Fibroblast of lung (primary cell): ENCODE measurements at regions not wholly inside any gene's neighbourhood (a gene's known extent, or its start where the extent isn't known, plus 50 kb on each side); places are given as distances from the start of the nearest gene placed in this dataset.

Source experiments
- DNase-seq, 2 donors: peaks; one replicate each; pipeline versions ENCODE4 v3.0.0 to v3.0.0-alpha.2; 2010; ENCODE audit warnings: low read depth in 2 of 2
- H2AFZ ChIP-seq: 2 replicates; pipeline ENCODE4 v1.5.1; 2012; ENCODE audit warnings: low read length, control low read depth, inconsistent platforms
- H3K27ac ChIP-seq: 2 replicates; pipeline ENCODE4 v1.5.1; 2011; ENCODE audit warnings: low read length, control low read depth; ENCODE audit not compliant: insufficient read depth
- H3K27me3 ChIP-seq: 2 replicates; pipeline ENCODE4 v1.5.1; 2011; ENCODE audit warnings: mild to moderate bottlenecking, low read length; ENCODE audit not compliant: control insufficient read depth, insufficient read depth
- H3K36me3 ChIP-seq: 2 replicates; pipeline ENCODE4 v1.5.1; 2011; ENCODE audit warnings: low read length; ENCODE audit not compliant: control insufficient read depth, insufficient read depth
- H3K4me1 ChIP-seq: 2 replicates; pipeline ENCODE4 v1.5.1; 2011; ENCODE audit warnings: low read length; ENCODE audit not compliant: control insufficient read depth, insufficient read depth; ENCODE audit errors: extremely low read depth
- H3K4me2 ChIP-seq: 2 replicates; pipeline ENCODE4 v1.5.1; 2011; ENCODE audit warnings: low read length, control low read depth; ENCODE audit not compliant: insufficient read depth; ENCODE audit errors: extremely low read depth
- H3K4me3 ChIP-seq, 4 experiments: fragments of 200-600 bp in 1 of 4; sonication (generic) in 1 of 4; replicated peaks in 1 of 4; 2 replicates each; pipeline ENCODE4 v1.5.1; 2011 to 2016; ENCODE audit warnings: low read length in 4 of 4, low read depth in 3 of 4, mild to moderate bottlenecking in 3 of 4, control low read depth in 2 of 4, inconsistent platforms in 1 of 4, mixed read lengths in 1 of 4; ENCODE audit not compliant: insufficient read depth in 1 of 4; ENCODE audit errors: control extremely low read depth in 1 of 4
- H3K79me2 ChIP-seq: 2 replicates; pipeline ENCODE4 v1.5.1; 2012; ENCODE audit warnings: mild to moderate bottlenecking, low read length, inconsistent platforms; ENCODE audit not compliant: control insufficient read depth, insufficient read depth
- H3K9ac ChIP-seq: 2 replicates; pipeline ENCODE4 v1.5.1; 2011; ENCODE audit warnings: mild to moderate bottlenecking, low read length, control low read depth; ENCODE audit not compliant: insufficient read depth
- H3K9me3 ChIP-seq: 2 replicates; pipeline ENCODE4 v1.5.1; 2012; ENCODE audit warnings: low read depth, low read length; ENCODE audit not compliant: control insufficient read depth, insufficient read depth
- H4K20me1 ChIP-seq: 2 replicates; pipeline ENCODE4 v1.5.1; 2011; ENCODE audit warnings: low read length; ENCODE audit not compliant: control insufficient read depth, insufficient read depth; ENCODE audit errors: extremely low read depth
- CTCF ChIP-seq, 2 donors: IDR thresholded peaks in 1 of 2; conservative IDR thresholded peaks in 1 of 2; 1 replicate in 1 of 2; 2 replicates in 1 of 2; pipeline ENCODE4 v1.5.1; 2011 to 2012; ENCODE audit warnings: low read length in 2 of 2, control low read depth in 1 of 2, inconsistent platforms in 1 of 2, low read depth in 1 of 2, mild to moderate bottlenecking in 1 of 2
- EZH2 ChIP-seq: IDR thresholded peaks from 2 replicates; pipeline ENCODE4 v1.5.1; 2012; ENCODE audit warnings: low read length, control low read depth, mild to moderate bottlenecking; ENCODE audit errors: missing control alignments

- no peaks in the 10 kb centered on the region for H3K36me3 ChIP-seq
- no peaks in the 10 kb centered on the region for H3K79me2 ChIP-seq
- peaks cover 2% of the 10 kb centered on the region for H3K27me3 ChIP-seq
- H2AFZ ChIP-seq = no peak overlapping the region
- no peak overlapping the region for H3K4me2 ChIP-seq
- H3K4me1 ChIP-seq = peaks cover 2% of the 10 kb centered on the region
- H4K20me1 ChIP-seq = no peaks in the 10 kb centered on the region
- TF ChIP-seq CTCF (conservative IDR thresholded peaks at IDR 0.05 in 1 of 2, IDR thresholded peaks at IDR 0.05 in 1 of 2; ENCODE audit: low read depth in 1 of 2, low read length in 2 of 2) = no peak
- no peak for TF ChIP-seq EZH2
- DNase-seq = no peak
- H3K27ac ChIP-seq = no peak overlapping the region
- H3K9ac ChIP-seq = no peak overlapping the region
- H3K9me3 ChIP-seq = no peaks in the 10 kb centered on the region
- H3K4me3 ChIP-seq = no peak overlapping the region
These were observed 145.3 kb downstream of the VEGFA start for GRCh38 chr6:43915208-43915869.

DNA sequence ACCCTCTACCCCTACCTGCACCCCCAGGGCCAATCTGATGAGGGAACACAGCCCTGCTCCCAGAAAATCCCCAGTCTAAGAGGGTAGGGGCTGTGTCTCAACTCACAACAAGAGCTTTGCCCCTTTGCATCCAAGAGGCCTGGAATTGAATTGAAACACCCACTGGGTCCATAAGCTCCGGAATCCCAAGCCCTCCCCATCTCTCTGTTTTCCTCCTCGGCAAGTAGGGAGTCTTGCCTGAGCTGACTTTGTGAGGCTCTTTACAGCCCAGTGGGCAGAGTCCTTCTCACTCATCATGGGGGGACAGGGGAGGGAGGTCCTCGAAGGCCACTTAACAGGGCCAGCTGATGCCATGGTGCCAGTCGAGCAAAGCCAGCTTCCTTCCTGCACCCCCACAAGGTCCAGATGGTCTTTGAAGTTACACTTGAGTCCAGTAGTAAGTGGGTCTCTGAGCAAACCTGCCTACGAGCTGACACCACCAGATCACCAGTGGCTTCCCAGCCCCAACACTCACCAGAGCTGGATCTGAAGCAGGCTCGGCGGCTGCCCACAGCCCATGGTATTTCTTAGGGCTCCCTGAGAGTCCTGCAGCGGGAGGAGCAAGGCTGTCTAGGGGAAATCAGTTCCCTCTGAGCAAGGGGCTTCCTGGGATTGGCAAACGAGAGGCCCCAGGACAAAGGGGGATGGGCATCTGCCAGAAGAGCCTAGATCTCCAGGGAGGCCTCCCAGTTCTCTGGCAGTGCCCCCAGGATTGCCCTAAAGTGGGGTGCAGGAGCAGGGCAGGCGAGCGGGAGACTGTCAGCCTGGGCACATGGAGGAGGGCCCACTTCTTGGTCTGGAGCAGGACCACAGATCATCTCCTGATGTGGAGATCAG, 144.5 kb downstream of the VEGFA start:
- Histone ChIP-seq H3K79me2 (no peaks in the 10 kb centered on the region), H3K36me3 (no peaks in the 10 kb centered on the region), H3K27me3 (peaks cover 2% of the 10 kb centered on the region), H3K9ac (no peak overlapping the region), H3K27ac (no peak overlapping the region), H3K4me2 (no peak overlapping the region), H2AFZ (no peak overlapping the region), H3K4me1 (peaks cover 2% of the 10 kb centered on the region), H3K9me3 (no peaks in the 10 kb centered on the region), H3K4me3 (no peak overlapping the region), H4K20me1 (no peaks in the 10 kb centered on the region)
- TF ChIP-seq CTCF (conservative IDR thresholded peaks at IDR 0.05 in 1 of 2, IDR thresholded peaks at IDR 0.05 in 1 of 2; ENCODE audit: low read depth in 1 of 2, low read length in 2 of 2) = no peak
- DNase-seq = no peak

DNA sequence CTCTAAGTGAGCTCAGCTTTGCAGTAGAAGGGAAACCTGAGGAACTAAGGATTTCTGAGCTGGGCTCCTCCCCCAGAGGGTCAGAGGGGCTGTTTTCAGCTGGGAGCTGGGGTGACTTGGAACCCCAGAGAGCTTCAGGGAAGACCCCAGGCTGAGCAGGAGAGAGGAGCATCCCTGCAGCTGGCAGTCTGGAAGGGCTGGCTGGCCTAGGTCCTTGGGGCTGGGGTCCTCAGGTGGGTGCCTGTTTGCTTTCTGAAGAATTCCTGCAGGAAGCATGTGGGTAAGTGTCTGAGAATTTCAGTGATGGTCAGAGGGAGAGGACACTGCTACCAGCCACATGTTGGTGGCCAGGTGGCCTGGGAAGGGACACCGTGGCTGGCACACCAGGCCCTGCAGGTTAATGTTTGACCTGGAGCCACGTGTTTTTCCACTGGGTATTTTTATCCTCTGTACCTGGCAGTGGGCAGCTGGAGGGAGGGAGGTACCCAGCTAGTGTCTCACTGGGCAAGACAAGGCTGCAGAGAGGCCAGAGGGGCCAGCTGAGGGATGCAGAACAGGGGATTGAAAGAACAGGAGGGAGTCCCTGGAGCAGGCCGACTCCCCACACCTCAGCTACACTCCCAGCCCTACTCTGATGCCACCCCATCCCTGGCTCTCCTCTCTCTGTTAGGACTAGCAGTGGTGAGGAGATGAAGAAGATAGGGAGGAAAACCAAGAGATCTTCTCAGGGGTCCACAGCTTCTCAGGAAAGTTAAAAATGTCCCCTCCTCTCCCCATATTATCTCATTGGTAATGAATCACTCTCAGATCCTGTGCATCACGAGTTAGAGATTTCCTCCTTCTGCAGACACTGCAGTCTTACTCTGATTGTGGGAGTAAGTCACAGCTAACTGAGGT, 143.6 kb downstream of the VEGFA start:
- Histone ChIP-seq H3K9me3 (no peaks in the 10 kb centered on the region), H3K36me3 (no peaks in the 10 kb centered on the region), H3K4me3 (no peak overlapping the region), H3K27ac (no peak overlapping the region), H3K4me1 (peaks cover 2% of the 10 kb centered on the region), H3K79me2 (no peaks in the 10 kb centered on the region), H3K27me3 (peaks cover 2% of the 10 kb centered on the region), H3K4me2 (no peak overlapping the region), H3K9ac (no peak overlapping the region), H4K20me1 (no peaks in the 10 kb centered on the region), H2AFZ (no peak overlapping the region)
- TF ChIP-seq EZH2 (no peak), CTCF (conservative IDR thresholded peaks at IDR 0.05 in 1 of 2, IDR thresholded peaks at IDR 0.05 in 1 of 2; ENCODE audit: low read depth in 1 of 2, low read length in 2 of 2) (no peak)
- peak in 1 of 2 donors; percentile 49 for DNase-seq
